NCI-H446 treated with DMSO at 0.1 percent for 48 hours (cell line): ENCODE measurements at regions not wholly inside any gene's neighbourhood (a gene's known extent, or its start where the extent isn't known, plus 50 kb on each side); places are given as distances from the start of the nearest gene placed in this dataset.

Experiments used
- DNase-seq: peaks from one replicate; lab custom pipeline; 2025; lab: John Stamatoyannopoulos, UW

DNA sequence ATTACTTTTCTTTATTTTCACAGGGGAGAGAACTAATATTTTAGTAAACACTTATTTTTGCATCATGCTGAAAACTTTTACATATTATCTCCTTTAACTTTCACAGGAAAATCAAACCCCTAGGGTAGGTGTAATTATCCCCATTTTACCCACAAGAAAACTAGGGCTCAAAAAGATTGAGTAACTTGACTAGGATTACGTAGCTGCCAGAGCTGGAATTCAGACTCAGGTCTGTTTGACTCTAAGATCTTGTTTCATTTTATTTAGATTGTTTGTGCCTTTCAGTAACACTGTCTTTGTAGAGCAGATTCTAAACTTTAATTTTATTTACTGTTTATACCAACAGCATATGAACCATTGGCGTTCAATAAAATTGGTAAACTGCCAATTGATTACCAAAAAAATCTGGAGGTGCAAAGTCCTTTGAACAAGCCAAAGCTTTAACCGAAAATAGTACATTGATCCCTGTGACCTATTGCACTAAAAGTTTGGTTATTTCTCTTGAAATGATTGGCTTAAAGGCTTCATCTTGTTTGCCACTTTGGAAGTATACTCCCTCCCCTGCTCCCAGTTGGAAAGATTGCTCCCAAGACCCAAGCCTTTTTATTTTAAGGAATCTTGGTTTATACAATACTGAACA is 71.0 kb upstream of the WDR26 start:
- no peak for DNase-seq

GRCh38 chr1:224506141-224506814 is 71.7 kb upstream of the WDR26 start:
- no peak for DNase-seq

GRCh38 chr1:224507771-224508523 is 73.3 kb upstream of the WDR26 start:
- DNase-seq, result no peak

GRCh38 chr1:224509907-224510306 is 75.3 kb upstream of the WDR26 start:
- no peak for DNase-seq

GRCh38 chr1:224510880-224511645 is 76.5 kb upstream of the WDR26 start:
- DNase-seq, result no peak

DNA sequence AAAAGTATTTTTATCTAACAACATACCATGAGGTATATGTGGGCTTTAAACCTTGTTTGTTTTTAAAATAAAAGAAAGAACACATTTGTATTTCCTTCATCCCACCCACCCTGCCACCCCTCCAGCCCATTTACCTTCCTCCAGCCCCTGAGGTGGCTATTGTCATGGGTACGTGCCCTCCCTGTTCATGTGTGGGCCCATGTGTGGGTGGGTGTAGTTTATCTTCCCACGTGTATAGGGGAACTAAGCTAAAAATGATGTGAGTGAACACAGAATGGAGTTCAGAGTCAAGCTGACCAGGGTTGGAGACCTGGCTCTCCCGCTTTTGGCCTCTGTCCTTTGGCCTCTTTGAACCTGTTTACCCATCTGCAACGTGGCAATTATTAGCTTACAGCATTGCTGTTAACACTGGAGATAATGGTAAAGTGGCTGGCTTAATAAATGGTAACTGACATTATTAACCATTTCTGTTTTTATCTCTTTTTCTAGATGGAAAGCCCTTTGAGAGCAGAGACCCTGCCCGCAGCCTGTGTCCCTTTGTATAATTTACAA is 78.1 kb upstream of the WDR26 start:
- DNase-seq, result no peak

- DNase-seq, result no peak
Observed at GRCh38 chr1:224513383-224513782, 78.8 kb upstream of the WDR26 start.

GRCh38 chr1:224513787-224514209 is 79.2 kb upstream of the WDR26 start:
- peak; percentile 15 for DNase-seq

DNA sequence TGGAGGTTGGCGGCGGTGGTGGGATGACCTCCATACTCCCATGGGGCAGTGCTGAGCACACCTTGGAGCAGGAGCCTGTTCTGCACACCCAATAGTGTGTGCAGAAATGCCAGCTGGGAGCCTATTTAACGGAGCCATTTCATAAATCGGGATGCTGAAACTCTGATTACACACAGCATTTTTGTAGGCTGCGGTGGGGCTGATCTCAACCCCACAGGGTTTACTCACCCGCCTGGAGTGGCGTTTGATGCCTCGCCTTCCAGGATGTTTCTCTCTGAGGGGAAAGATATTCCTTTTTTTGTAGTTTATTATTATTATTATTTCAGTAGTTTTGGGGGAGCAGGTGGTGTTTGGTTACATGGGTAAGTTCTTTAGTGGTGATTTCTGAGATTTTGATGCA is 82.6 kb upstream of the WDR26 start:
- DNase-seq, result no peak

DNA sequence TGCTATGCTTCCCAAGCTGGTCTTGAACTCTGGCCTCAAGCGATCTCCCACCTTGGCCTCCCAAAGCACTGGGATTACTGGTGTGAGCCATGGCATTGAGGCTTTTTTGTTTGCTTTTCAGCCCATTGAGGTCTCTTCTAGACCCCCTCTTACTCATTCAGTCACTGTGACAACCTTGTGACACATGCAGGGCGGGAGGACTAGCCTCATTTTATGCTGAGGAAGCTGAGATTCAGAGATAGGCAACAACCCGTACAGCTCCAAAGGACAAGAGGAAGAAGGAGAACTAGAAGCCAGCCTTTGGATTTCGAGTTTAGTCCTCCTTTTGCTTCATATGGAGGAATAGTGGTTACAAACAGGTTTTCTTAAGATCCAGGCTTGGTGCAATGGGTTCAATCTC is 83.9 kb upstream of the WDR26 start:
- no peak for DNase-seq

GRCh38 chr1:224519874-224520273 is 85.3 kb upstream of the WDR26 start:
- no peak for DNase-seq

- DNase-seq, result no peak
Observed at GRCh38 chr1:224520808-224521207, 86.2 kb upstream of the WDR26 start.

DNA sequence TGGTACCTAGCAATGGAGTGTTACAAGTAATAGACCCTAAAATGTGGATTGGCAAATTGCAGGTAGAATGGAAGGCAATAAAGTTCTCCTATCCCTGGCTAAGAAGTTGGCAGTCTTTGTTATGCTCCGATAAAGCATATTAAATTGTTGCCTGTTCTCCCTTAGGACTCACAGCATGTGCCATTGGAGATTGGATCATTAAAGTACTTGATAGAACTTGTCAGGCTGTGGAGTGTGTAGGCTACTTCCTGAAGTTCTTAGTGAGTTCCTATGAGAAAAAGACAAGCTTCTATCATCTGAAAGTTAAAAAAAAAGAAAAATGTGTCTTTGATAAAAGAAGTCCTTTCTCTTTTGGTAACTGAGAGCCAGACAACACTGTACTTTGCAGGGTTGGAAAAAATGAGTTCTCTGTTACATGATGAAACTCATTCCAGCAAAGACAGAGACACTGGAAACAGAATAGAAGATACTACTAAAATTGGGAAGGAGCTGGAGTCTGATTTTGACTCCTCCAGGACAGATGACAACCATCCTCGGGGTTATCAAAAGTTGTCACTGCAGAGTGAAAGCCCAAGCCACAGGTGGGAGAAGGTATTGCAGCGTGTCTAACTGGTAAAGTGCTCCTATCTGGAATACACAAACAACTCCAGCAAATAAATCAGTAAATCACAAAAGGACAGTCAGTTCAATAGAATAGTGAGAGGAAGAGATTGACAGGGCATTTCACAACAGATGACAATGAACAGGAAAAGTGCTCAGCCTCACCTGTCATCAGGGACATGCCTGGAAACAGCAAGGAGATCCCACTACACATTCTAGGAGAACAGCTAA is 87.5 kb upstream of the WDR26 start:
- DNase-seq, result no peak

DNA sequence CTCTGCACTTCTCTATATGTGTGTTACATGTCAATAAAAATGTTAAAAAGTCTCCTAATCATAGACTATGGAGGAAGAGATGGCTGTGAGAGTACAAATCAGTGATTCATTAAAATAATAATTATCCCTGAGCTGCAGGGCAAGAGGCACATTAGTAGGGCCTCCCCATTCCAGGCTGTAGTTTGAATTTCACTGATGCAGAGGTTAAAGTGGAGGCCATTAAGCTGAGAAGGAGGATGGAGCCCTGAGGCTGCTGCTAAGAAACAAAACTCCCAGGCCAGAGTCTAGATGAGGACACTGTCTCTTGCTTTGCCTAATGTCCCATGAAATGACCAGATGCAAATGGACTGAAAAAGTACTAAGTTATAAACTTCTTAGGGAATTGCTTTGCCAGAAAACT is 89.1 kb upstream of the WDR26 start:
- DNase-seq, result no peak

- no peak for DNase-seq
Observed at GRCh38 chr1:224524679-224525078, 90.1 kb upstream of the WDR26 start.

DNA sequence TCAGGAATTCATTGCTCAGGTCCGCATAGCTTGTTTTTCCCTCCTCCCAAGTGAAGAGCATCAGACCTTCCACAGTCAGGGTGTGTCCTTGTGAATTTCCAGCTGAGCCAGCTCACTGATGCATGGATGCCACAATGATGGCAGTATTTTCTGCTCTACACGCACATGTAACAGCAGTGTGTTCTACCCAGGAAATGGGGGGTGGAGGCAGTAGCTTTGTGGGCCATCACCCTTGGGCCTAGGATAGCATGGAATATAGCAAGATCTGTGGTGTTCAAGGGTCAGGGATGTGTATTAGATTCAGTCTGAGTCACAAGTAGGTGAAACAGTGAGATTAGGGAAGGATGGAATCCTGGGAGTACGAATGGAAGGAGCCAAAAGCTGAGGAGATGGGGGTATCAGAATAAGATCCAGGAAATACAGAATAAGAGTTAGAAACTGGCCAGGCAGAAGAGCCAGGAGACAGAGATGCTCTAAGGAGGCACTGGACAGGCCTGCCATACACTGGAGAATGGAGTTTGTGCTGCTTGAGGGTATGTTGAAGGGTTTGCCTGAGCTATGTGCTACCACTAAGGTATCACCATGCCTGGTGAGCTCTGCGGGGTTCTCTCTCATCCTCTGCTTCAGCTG is 90.6 kb upstream of the CNIH3 start:
- DNase-seq, result no peak

DNA sequence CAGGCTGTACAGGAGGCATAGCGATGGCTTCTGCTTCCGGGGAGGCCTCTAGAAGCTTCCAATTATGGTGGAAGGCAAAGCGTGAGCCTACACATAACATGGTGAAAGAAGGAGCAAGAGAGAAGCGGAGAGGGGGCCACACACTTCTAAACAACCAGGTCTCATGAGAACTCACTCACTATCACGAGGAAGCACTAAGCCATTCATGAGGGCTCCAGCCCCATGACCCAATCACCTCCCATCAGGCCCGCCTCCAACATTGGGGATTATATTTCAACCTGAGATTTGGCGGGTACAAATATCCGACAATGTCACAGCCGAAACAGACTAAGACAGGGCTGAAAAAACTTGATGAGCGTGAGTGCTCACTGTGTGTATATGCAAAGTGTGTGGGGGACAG is 89.3 kb upstream of the CNIH3 start:
- no peak for DNase-seq

DNA sequence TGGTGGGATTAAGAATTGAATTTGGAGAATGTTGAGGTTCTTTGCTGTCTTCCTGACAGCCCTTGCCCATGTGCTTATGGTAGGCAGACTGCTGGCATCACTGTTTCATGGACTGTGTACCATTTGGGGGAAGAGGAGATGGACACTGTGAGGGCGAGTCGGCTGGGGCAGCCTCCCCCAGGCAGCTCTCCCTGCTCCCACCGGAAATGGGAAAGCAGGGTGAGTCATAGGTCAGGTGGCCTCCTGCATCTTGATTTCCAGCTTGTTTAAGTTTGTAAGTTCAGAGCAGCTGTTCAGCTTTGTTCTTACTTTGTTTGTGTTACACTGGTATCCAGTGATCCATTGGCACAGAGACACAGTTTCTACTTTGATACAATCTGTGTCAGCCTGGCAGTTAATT is 87.2 kb upstream of the CNIH3 start:
- DNase-seq, result no peak

- DNase-seq, result no peak
Observed at GRCh38 chr1:224529844-224530243, 86.3 kb upstream of the CNIH3 start.

DNA sequence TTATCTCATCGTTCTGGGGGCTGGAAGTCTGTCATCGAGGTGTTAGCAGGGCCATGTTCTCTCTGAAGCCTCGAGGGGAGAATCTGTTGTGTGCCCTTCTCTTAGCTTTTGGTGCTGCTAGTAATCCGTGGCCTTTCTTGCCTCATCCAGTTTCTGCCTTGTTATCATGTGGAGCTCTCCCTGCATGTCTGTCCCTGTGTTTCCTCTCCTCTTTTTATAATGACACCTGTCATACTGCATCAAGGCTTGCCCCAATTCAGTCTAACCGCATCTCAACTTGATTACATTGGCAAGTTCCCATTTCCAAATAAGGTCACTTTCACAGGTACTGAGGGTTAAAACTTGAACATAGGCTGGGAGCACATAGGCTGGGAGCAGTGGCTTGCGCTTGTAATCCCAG is 82.6 kb upstream of the CNIH3 start:
- no peak for DNase-seq

GRCh38 chr1:224534731-224535130 is 81.4 kb upstream of the CNIH3 start:
- no peak for DNase-seq
